Hematopoietic multipotent progenitor cell (in vitro differentiated cells): ENCODE measurements at regions not wholly inside any gene's neighbourhood (a gene's known extent, or its start where the extent isn't known, plus 50 kb on each side); places are given as distances from the start of the nearest gene placed in this dataset.

ENCODE experiments used
- DNase-seq, 3 donors: peaks; one replicate each; pipeline ENCODE4 v3.0.0-alpha.2; 2011 to 2015; ENCODE audit warnings: low read depth in 2 of 3, low spot score in 2 of 3

DNA sequence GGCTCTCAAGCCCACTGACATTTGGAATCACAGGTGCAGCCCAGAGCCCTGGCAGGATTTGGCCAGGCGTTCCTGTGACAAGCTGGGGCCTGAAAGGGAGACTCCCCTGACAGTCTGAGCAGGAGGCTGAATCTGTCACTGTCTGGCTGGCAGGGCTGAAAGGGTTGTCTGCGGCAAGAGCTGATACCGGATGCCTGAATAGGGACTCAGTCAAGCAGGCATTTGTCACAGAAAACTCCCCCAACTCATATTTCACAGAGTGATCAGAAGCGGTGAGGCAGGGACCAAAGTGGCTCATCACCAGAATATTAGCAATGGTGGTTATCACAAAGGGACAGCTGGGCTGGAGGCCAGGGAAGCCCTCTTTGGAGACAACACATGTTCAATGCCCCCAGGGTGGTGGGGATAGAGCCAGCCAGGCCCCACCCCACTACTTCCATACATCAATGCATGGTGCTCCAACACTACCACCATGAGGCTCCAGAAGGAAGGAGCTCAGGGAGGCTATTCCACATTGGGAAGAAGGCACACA, 295.5 kb downstream of the DTWD2 start:
- DNase-seq = no peak

DNA sequence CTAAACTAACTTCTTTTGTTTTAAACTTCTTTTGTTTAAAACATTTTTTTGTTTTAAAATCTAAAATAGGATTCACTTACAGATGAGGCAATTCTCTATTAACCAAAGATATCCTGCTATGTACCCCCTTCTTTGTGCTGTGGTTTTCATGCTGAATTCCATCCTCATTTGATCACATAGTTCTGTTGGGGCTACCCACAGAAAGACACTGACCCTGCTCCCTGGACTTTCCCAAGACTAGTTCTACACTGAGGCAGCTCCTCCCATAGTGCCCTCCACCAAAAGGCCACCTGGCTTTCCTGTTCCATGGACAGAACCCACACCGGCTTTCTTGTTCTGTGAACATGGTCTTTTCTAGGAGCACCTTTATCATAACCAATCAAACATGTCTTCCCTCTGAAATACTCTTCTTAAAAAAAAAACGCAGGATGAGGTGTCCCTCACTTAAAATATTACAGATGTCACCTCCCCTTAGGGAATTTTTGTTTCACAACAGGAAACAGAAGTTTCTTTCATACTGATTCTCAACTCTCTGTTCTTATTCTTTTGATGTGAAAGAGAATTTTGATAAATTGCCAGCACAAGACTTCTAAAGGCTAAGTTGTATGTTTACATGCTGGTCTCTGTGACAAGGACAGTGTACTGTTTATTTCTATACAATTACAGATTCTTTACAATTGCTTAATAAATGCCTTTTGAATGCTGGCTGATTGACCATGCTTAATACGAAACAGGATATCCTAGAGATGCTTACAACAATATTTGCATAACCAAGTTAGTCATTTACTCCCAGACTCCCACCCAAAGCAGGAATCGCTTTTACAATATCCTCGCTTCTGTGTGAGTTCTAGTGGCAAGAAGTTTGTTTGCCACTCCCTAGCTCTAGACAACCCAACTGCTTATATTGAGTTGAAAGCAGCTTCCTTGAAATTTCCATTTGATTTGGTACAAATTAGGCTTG, 300.4 kb downstream of the DTWD2 start:
- no peak for DNase-seq

DNA sequence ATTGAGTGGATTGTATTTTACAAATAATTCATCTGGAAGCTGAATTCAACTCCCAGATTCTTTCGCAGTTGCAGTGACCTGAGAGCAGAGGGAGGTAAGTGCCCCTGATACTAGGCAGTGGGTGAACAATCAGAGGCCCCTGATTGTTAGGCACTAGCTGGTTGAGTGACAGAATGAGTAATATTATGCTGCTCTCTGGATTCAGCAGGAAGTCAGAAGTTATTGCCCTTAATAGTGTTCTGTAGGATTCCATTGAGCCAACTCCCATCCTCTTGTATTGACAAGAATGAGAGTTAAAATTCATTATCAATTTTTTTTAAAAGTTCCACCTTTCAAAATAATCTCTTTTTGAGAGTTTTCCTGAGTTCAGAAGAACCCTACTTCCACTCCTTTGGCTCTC, 301.2 kb downstream of the DTWD2 start:
- no peak for DNase-seq

DNA sequence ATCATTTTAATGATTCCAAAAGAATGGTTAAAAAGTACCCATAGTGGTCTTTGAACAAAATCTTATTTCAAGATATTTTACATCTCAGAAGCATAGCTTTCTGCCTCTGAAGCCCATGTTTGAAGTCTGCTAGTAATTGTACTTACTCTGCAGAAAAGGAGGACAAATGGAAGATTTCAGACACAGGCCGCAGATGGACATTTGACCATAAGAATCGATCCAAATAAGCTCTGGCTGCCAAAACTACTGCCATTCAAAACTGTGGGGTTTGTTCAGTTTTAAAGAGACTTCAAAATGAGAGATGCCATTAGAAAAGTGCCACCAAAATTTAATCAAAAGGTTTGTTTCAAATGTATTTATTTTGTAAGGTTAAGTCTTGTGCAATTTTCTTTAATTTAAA, 306.7 kb downstream of the DTWD2 start:
- DNase-seq = no peak

DNA sequence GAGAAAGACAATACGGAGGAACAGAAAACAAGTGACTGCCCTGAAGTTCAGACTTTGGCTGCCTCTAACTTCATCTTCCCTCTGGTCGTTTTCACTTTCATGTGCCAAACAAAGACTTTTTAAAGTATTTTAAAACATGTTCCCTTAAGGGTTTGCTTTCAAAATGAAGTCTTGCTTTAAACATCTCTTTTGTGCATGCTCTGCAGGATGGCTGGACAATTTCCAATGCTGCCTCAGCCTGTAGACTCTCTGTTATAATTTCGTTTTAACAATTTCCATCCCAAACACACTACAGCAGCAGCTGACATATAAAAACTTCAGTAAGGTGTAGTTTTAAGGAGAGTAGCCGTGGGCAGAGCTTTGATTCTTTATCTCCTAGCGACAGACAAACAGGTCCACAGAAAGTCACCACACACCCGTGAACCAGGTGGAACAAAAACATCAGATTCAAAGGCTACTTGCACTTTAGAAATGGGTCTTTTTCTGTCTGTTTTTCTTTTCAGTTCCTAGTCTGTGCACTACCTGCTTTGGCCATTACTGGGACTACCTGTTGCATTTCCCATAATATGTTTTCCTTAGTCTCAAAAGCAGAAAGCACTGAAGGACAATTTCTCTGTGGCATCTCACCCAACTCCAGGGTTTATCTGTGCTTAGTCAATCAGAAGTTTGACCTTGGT, 308.9 kb downstream of the DTWD2 start:
- no peak for DNase-seq

DNA sequence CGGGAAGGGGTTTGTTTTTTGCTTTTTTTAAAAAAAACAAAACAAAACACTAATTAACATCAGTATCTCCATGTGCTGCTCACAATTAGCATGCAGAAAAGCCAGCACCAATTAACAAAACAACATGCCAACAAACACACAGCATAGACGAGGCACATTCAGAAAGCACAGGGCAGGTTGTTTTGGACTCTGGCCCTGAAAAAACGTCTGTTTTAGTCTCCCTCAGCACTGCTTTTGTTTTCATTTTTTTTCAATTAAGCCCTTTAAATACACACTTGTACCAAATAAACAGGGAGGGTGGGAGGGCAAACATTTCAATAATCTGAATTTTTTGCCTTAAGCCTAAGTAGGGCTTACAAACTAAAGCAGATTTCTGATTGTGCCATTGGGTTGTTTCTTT, 309.6 kb downstream of the DTWD2 start:
- DNase-seq = no peak

DNA sequence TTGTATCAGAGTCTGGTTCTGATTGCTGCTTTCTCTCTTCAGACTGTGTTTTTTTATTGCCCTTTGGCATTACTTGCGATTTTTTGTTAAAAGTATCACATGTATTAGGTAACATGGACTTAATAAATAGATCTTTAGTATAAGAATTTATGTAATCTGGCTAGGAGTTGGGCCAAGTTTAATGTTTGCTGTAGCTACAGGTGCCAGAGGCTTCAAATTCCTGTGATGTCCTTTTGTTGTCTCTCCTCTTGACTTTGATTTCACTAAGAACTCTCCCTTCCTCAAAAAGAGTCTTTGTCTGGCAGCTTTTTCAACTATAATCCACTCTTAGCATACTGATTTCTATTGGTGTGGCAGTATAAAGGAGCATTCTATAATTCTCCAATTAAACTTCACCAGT, 313.1 kb downstream of the DTWD2 start:
- DNase-seq = no peak

DNA sequence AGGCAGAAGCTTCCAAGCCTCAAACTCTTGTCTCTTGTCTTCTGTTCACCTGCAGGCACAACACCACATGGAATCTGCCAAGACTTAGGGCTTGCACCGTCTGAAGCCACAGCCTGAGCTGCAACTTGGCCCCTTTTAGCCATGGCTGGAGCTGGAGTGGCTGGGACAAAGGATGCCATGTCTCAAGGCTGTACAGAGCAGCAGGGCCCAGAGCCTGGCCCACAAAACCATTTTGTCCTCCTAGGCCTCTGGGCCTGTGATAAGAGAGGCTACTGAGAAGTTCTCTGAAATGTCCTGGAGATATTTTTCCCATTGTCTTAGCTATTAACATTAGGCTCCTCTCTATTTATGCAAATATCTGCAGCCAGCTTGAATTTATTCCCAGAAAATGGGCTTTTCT, 330.8 kb downstream of the DTWD2 start:
- DNase-seq = no peak

DNA sequence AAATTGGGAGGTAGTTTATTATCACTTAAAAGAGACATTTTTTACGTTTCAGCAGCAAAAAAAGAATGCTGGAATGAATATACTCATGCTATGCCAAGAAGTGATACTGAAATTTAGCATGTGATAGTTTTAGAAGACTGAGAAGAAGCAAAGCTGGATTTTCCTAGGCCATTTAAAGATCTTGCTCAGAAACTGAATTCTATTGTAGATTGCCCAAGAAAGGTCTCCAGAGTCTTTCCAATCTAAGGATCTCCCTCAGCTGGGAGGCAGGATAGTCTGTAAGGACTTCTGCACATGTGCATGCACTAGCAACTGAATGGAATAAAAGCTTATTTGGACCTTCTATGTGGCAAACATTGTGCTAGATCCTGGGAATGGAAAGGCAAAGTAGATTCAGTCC, 334.5 kb downstream of the DTWD2 start:
- no peak for DNase-seq

DNA sequence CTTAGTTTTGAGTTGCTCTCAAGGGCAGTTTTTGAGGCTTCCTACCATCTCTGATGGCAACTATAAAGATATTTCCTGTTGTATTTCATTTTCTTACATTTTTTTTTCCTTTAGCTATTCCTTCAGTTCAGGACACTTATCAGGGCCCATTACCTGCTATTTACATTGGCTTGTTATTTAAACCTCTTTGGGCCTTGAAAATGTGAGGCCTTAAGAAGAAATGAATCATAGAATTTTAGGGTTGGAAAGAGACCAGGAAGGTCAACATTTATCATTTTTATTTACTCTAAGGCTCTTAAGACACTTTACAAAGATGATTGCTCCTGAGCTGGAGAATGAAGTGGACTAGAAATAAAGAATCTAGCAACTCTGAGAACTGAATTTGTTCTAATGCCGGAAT, 335.2 kb downstream of the DTWD2 start:
- DNase-seq = no peak

DNA sequence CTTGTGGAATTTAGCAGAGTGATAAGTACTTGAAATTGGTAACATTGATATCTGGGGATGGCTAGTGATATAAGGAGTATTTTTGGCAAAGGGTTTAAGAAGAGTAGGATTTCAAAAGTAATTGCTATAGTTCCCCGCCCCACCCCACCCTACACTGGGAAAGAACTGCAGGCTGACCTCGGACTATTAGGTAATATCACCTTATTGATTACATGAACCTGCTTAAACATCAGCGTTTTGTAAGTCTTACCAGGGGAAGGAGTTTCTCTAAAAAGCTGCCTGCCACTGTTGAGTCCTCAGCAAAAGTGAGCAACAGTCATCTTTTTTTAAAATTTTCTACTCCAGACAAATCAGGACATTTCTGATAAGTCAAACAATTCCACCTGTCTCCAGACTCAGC, 337.3 kb downstream of the DTWD2 start:
- no peak for DNase-seq

DNA sequence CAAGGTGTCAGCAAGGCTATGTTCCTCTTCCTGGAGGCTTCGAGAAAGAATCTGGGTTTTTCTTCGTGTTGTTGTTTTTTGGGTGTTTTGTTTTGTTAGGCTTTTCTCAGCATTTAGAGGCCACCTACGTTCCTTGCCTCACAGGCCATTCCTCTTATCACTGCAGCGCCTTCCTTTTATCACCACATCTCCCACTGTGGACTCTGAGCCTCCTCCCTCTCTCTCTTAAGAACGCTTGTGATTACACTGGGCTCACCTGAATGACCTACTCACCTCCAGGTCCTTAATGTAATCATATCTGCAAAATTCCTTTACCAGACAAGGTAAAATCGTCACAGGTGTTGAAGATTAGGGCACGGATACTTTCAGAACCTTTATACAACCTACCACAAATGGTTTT, 340.8 kb downstream of the DTWD2 start:
- DNase-seq = no peak

DNA sequence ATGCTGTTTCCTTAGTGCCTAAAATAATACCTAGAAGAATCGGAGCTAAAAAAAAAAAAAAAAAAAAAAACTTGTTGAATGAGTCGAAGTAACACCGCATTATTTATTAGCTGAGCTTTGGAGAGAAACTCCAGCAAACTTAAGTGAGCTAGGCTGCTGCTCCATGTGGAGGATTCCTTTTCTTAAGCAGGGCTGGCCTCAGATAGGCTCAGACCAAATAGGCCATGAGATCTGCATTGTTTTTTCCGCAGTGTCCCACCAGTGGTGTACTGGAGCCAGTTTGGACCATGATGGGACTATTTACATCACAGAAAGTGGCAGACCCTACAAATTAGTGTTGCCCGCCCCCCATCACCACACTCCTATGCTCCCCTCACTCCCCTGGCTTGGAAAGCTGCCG, 341.4 kb downstream of the DTWD2 start:
- DNase-seq = no peak

DNA sequence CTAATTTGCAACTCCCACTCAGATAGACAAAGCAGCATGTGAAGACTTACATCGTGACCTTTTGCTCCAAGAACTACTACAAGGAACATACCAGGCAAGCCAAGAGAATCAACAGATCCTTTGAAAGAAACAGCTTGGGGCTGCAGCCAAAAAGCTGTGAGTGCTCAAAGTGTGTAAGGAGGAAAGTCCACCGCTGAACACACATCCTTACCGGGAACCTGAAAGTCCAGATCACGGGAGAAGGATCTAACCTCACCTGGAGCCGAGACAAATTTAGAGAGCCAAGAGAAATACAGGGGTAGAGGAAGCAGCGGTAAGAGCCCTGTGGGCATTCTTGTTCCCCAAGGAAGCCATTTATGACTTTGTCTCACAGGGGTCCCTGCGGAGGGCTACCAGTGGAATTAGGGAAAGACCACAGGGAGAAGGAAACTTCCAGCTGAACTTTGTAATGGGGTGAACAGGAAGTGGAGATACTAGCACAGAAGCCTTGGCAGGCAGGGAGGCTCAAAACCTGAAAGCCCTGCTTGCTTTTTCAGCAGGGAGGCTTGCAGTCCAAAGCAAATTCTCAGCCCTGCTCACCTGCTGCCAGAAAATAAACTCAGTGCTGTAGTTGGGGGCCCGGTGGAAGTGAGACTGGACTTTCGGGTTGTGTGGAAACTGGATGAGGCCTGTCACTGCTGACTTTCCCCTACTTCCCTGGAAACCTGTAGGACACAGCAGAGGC, 350.2 kb downstream of the DTWD2 start:
- no peak for DNase-seq

DNA sequence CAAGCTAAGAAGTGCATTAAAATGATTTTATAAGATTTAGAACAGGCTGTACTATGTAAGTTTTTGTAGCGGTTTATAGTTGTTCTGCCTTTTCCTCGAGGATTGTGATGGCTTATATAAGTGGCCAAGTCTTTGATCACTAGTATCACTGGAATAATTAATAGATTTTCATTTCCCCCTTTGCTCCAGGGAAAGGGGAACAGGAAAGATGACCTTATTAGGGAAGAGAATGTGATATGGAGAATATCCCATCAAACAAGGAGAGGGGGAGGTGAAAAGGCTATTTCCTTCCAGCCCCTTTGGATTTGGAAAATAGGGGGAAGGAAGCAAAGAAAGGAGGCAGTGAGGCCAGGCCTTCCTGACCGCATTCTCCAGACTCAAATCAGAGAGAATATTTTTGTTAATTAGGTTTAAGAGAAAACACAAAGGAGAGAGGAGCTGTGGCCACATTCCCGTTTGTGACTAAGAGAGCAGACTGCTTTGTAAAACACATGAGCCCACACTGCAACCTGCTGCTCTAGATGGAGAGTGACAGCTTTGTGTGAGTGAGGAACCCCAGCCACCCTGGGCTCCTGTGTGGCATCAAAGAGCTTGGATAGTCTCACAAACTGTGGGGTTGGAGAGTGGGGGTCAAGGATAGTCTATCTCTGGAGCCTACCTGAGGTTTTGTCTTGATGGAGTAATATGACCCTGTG, 359.5 kb downstream of the DTWD2 start:
- no peak for DNase-seq

DNA sequence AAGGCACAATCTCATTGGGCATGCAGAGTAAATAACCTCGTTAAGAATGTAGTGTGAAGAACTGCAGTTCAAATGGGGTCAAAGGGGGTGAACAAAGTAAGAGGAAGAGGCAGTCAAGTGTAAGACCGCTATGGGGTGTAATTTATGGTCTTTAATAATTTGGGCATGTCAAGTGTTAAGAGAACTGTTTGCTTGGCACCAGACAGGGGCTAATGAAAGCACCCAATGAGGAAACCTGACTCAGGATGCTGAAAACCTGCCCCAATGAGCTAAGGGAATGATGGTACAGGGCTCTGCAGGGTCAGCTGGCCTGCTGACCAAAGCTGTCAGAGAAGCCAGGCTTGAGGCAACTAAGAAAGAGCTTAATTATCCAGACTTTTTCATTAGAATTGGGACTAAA, 368.1 kb downstream of the DTWD2 start:
- DNase-seq = no peak

DNA sequence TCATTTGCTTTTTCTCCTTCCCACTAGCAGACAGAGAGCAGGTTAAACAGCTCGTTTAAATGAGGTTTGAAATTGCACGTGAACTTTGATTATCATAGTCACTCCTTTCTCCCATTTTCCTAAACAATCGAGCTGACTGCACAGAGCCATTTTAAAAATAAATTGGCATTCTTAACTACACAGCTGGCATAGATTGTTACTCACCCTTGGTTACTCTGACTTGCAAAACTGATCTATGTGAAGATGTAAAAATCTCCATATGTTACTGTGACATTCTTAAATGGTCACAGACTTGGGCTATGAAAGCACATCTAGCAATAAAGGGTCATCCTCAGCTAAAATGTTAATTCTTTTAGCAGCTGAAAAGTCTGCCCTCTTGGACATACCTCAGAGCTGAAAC, 368.5 kb downstream of the DTWD2 start:
- no peak for DNase-seq

DNA sequence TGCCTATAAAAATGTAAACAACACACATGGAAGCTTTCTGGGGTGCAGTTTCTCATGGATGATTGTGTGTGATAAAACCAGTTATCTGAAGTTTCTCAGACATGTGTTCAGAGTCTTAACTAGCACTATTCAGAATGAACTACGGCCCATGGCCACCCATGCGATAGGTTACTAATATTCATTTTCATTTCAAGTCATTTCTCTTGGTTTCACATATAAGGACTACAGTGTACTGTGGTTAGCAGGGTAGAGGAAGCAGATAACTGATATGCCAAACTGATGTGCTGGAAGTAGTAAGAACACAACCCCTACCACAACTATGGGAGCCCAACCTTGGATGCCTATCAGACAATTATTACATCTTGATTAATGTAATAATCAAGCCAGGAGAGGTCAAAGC, 372.1 kb downstream of the DTWD2 start:
- no peak for DNase-seq

DNA sequence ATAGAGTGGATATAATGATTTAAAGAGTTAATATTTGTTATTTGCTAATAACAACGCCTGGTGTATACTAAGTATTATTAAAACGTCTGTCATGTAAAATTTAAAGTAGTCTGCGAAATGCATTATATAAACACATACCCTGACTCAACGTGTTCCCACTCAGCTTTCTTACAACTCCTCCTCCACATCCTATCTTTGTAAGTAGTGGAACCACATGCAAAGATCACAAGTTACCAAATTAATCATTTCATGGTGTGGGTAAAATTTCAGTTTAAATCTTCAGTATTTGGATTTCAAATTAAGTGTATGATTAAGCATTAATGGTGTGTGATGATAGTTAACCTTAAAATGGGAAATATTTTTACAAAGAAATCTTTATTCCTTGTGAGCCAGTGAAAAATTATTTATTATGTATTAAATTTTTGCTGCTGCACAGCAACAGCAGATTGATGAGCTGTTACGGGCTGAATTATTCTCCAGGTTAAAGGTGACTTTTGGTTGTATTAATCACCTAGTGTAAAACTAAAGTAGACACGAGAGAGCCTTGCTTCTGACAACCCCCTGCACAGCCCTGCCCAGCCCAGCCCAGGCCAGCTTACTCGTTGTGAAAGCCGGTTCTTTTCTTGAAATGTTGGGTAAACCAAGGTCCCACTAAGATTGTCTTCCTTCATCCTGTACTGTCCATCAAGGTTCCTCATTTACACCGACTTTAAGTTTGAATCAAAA, 373.5 kb downstream of the DTWD2 start:
- no peak for DNase-seq

DNA sequence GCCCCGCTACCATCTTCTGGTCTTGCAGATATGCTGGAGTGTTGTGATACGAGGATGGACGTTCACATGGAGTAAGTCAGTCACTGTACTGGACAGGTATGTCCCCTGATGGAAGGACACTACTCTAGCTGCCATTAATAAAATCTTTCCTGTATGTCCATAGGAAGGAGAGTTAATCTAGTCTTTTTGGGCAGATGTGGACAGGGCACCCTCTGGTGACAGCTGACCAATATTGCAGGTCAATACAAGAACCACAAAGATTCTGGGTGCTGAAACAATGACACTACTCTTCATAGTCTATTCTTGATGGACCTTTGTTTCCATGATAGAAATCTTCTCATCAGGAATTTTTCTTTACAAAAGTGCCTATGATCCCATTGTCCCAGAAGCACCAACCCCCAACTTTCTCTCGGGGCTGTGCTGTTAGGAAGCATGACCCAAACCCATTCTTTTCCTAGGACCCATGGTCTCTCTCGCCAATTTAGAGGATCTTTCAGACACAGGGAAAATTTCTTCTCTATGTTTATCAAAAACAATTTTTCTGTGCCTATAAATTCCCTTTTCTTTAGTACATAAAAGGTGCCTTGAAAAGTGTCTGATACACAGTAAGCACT, 376.9 kb downstream of the DTWD2 start:
- DNase-seq = peak in 2 of 3 donors; percentile 5 to 38
